Fibroblast of pulmonary artery (primary cell): ENCODE measurements at regions not wholly inside any gene's neighbourhood (a gene's known extent, or its start where the extent isn't known, plus 50 kb on each side); places are given as distances from the start of the nearest gene placed in this dataset.
A peak's percentile ranks its signal among the peaks of the same experiment; 100 is the strongest.

Experiments
- DNase-seq: peaks from one replicate; pipeline ENCODE4 v3.0.0-alpha.2; 2010; ENCODE audit warnings: low read depth
- H3K4me3 ChIP-seq: replicated peaks from 2 replicates; pipeline ENCODE4 v1.5.1; 2011; ENCODE audit warnings: low read depth, mild to moderate bottlenecking, control low read depth, low read length, moderate library complexity
- TF ChIP-seq, protein P1 (sequence below): IDR thresholded peaks from 2 replicates; pipeline ENCODE4 v1.5.1; 2011; ENCODE audit warnings: mild to moderate bottlenecking, control low read depth, low read length, inconsistent platforms; ENCODE audit errors: missing control alignments

DNA sequence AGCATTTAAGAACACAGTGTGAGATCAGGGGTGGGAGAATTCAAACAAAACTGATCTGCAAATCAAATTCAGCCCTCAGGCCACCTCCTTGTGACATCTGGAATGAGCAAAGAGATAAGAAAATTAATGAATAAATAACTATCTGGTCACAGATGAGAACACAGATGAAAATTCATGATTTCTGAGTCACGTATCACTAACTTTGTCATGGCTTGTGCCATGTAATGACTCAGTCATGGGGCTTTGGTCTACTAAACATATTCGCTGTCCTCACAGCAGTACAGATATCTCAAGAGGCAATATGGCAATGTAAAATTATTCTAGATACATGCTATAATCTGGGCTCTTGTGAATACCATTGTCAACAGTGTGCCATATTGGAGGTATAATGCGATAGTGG is 274.4 kb downstream of the MAN2A1 start:
- TF ChIP-seq, protein P1, sequence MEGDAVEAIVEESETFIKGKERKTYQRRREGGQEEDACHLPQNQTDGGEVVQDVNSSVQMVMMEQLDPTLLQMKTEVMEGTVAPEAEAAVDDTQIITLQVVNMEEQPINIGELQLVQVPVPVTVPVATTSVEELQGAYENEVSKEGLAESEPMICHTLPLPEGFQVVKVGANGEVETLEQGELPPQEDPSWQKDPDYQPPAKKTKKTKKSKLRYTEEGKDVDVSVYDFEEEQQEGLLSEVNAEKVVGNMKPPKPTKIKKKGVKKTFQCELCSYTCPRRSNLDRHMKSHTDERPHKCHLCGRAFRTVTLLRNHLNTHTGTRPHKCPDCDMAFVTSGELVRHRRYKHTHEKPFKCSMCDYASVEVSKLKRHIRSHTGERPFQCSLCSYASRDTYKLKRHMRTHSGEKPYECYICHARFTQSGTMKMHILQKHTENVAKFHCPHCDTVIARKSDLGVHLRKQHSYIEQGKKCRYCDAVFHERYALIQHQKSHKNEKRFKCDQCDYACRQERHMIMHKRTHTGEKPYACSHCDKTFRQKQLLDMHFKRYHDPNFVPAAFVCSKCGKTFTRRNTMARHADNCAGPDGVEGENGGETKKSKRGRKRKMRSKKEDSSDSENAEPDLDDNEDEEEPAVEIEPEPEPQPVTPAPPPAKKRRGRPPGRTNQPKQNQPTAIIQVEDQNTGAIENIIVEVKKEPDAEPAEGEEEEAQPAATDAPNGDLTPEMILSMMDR: no peak
- no peak for DNase-seq
- H3K4me3 ChIP-seq: no peak overlapping the region

DNA sequence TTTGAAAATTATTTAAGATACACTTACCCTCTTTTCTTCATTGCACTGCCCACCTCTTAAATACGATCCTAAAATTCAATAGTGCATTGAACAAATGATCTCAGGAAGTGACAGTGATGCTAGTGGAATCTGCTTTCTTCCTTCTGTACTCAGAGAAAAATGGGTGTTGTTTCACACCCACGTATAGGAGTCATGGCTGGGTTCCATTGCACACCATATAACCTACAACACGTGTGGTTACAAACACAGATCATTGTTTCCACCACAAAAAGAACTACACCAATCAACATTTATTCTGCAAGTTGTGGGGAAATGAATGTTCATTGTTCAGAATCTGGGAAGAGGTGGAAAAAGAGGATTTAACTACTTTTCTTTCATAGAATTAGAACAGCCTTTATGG is 275.9 kb downstream of the MAN2A1 start:
- DNase-seq: no peak
- TF ChIP-seq, protein P1: no peak
- no peak overlapping the region for H3K4me3 ChIP-seq

DNA sequence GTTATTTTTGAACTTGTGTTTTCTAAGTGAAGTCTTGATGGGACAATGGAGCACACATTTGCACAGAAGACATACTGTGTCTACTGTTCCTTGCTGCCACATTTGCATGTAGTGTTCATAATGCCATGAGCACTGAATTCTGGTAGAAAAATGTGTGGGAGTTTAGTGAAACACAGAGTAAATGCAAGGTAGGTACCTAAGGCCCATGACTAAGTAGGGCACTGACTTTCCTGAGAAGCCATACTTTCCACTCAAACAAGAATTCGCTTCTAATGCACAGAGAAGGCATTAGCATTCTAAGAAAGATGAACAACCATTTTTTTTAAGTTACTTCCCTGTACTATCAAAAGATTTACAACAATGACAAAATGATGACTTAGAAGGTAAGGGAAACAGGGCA is 282.2 kb downstream of the MAN2A1 start:
- TF ChIP-seq, protein P1: no peak
- DNase-seq: no peak
- H3K4me3 ChIP-seq: no peak overlapping the region

DNA sequence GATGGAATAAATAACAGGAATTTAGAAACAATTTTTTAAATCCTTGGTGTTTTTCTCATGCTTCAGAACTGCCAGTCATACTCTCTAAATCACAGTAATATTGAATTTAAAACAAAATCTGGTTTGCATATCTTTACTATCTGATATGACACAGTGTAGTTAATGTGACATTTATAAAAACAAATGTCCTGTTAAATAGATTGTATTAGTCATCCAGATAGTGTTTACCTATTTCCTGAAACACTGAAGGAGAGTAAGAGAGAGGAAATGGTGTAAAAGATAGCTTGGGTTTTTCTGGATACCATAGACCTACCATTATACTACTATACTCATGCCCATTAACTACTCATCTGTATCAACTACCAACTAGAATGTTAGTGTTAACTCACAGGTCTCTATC is 292.3 kb downstream of the MAN2A1 start:
- no peak overlapping the region for H3K4me3 ChIP-seq
- DNase-seq: no peak
- TF ChIP-seq, protein P1: no peak

DNA sequence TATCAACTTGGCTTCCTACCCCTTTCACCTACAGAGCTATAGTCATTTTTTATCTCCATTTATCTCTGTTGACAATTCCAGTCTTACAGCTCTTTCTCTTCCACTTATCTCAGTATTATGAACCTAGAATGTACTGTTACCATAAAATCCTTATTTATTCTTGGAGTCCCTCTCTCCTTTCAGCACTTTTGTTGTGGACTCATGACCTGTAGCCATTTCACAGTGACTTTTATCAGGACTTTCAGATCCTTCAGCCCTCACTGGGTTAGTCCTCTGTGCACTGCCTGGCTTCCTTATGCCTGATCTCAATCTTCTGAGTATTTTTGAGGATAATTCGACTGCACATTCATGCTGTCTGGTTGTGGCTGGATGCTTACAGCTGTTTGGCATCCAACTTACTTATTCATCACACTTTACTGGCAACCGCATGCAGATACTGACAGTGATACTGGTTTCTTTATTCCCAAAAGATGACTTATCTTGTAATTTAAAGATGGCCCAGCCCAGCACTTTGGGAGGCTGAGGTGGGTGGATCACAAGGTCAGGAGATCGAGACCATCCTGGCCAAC is 293.3 kb downstream of the MAN2A1 start:
- TF ChIP-seq, protein P1: no peak
- DNase-seq: no peak
- H3K4me3 ChIP-seq: no peak overlapping the region

DNA sequence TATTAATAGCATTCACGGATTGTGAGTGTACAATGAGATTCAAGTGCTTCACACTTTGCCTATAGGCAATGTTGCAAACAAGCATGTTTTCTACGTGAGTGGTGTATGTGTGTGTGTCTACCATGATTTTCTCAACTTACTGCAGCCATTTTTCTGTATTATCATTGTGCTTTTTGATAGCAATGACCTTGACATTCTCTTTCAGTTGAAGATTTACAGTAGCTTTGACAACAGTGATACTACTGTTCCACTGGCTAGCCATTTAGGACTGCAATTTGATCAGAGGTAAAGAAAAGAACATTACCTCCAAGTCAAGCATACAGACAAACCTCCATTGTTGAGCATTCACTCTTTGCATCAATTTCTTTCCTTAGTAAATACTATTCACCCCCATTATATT is 297.0 kb downstream of the MAN2A1 start:
- no peak overlapping the region for H3K4me3 ChIP-seq
- TF ChIP-seq, protein P1: no peak
- DNase-seq: no peak

DNA sequence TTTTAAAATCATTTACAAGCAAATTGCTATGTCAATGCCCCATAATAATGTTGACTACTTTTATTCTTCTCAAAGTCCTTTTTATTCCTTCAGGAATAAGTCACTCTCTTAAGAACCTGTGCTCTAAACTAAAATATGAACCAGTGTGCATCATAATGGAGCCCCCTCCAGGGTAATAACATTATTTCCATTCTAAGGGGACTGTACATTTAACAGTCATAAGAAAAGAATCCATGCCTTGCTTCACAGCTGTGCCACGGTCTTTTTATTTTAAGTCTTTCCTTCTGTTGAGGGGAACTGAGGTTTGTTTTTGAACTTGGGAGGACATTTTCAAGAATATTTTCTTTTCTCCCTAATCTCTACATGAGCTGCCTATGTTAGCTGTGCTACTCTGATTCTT is 297.6 kb downstream of the MAN2A1 start:
- no peak overlapping the region for H3K4me3 ChIP-seq
- TF ChIP-seq, protein P1: no peak
- DNase-seq: peak; percentile 4
